GM19324 (cell line): ENCODE measurements at regions not wholly inside any gene's neighbourhood (a gene's known extent, or its start where the extent isn't known, plus 50 kb on each side); places are given as distances from the start of the nearest gene placed in this dataset.

ENCODE experiments used
- ATAC-seq: cut with Tn5 transposase; IDR thresholded peaks from one replicate; pipeline ENCODE4 v1.9.1; 2021; ENCODE audit warnings: mild to moderate bottlenecking, moderate library complexity; ENCODE audit not compliant: unreplicated experiment, low FRiP score

- no peak for ATAC-seq
Observed at GRCh38 chr4:19133315-19133714, 1111.8 kb upstream of the LCORL start.

DNA sequence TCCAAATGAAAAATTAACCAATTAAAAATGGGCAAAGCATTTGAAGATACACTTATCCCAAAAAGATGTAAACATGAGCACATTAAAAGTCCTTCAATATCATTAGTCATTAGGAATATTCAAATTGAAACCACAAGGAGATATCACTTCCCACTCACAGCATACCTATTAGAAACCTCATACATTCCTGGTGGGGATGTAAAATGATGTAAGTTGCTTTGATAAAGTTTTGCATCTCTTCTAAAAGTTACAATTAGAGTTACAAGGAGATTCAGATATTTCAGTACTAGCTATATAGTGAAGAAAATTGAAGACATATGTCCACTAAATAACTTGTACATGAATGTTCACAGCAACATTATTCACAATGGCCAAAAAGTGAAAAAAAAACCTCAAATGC lies 1109.3 kb upstream of the LCORL start:
- ATAC-seq: no peak

DNA sequence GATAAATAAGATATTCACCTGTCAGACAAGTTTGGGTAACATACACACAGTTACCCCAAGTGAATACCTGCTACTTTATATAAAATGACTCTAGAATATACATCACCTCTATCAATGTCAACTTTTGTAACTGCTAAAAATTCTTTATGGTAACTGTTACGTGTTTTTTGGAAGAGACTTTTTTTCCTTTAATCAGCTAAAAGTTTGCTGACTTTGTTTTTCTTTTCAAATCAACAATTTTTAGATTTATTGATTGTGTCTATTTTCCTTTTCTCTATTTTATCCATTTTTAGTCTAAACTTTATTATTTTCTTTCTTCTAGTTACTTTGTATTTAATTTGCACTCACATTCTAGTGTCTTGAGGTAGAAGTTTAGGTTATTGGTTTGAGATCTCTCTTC lies 1106.6 kb upstream of the LCORL start:
- ATAC-seq: no peak

GRCh38 chr4:19126903-19127302 lies 1105.3 kb upstream of the LCORL start:
- no peak for ATAC-seq

DNA sequence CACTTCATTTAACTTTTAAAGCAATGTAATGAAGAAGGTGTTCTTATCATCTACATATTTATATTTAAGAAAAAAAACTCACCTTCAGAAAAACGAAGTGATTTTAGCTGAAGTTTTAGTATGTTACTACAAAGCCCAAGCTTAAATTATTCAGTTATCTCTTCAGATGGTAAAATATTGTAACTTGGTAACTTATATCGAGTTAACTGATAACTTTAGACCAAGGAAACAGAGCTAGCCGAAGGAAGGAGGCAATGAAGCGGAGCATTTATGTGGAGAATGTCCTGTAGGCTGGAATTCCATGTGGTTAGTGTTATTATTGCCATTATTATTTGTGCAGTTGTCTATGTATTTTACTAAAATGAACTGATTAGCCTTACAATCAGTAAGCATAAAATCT lies 1102.1 kb upstream of the LCORL start:
- no peak for ATAC-seq

GRCh38 chr4:19119904-19120560 lies 1098.5 kb upstream of the LCORL start:
- ATAC-seq: no peak

- ATAC-seq: no peak
Observed at GRCh38 chr4:19117022-19117421, 1095.5 kb upstream of the LCORL start.

GRCh38 chr4:19104176-19104575 lies 1082.6 kb upstream of the LCORL start:
- no peak for ATAC-seq

DNA sequence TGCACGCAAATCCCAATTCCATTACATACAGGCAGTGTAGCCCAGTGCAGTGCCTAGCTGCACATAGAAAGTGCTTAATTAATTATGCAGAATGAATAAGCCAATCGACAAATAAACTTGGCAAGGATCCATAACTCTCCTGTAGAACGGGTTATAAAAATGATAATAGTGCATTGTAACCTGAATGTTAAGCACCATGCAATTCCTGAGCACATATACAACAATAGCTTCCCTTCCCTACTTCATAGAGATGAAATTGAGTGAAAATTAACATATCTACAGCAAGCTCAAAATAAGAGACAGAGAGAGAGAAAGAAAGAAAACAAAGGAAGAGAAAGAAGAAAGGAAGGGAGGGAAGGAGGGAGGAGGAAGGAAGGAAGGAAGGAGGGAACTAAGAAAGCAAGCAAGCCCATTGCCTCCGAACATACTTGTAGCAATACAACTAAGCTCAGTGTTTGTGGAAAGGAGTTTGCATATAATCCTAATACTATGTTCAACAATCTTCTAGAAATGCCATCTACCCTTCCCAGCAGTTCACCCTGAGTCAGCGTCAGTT lies 1074.0 kb upstream of the LCORL start:
- ATAC-seq: no peak

- no peak for ATAC-seq
Observed at GRCh38 chr4:19093951-19094350, 1072.4 kb upstream of the LCORL start.

DNA sequence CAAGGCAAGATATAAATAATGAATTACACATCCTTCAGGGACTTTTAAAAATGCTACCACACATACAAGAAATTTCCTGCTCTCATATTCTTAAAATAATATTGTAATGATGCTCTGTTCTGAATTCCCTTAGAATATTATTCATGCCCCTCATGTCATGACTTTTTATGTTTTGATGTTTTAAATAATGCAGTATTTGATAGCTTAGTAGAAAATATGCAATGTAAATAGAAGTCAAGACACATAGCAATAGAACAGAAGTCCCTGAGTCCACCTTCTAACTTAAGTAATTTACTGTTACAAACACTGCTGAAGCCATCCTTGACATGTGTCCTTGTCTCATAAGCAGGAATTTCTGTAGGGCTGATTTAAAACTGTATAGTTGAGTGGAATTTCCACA lies 1071.2 kb upstream of the LCORL start:
- no peak for ATAC-seq

GRCh38 chr4:19074036-19074435 lies 1052.5 kb upstream of the LCORL start:
- ATAC-seq: no peak

- ATAC-seq: no peak
Observed at GRCh38 chr4:19063662-19064061, 1042.1 kb upstream of the LCORL start.

GRCh38 chr4:19054916-19055315 lies 1033.4 kb upstream of the LCORL start:
- ATAC-seq: no peak

- no peak for ATAC-seq
Observed at GRCh38 chr4:19051831-19052230, 1030.3 kb upstream of the LCORL start.

GRCh38 chr4:19047279-19047880 lies 1025.8 kb upstream of the LCORL start:
- ATAC-seq: no peak

DNA sequence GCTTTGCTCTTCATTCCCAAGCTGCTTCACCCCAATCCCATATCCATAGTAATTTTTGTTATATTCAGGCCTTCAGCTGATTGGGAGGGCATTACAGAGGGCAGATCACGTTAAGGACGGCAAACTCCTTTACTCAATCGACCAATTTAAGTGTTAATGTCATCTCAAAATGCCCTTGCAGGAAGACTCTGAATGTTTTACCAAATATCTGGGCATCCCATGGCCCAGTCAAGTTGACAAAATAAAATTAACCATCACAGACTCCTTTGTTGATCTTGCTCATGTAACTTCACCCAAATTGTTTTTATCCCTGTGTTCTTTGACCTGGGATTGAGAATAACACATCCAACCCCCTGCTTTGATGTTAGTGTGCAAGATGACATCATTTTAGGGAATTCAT lies 1018.3 kb upstream of the LCORL start:
- no peak for ATAC-seq

DNA sequence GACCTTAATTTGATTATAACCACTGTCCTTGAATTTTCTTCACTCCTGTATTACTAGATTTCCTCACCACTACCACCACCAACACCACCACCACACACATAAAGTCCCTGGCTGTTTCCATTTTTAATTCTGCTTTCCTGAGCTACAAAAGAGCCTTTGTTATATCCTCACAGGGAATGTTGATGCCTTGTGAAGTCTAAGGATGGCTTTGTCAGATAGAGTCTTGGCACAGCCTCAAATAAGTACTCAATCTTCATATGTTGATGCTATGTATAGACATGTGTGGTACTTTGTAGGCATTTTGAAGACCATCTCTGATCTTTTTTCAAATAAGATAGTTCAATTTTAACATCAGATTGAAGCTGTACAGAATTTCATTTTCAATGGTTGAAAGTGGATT lies 1016.7 kb upstream of the LCORL start:
- no peak for ATAC-seq

DNA sequence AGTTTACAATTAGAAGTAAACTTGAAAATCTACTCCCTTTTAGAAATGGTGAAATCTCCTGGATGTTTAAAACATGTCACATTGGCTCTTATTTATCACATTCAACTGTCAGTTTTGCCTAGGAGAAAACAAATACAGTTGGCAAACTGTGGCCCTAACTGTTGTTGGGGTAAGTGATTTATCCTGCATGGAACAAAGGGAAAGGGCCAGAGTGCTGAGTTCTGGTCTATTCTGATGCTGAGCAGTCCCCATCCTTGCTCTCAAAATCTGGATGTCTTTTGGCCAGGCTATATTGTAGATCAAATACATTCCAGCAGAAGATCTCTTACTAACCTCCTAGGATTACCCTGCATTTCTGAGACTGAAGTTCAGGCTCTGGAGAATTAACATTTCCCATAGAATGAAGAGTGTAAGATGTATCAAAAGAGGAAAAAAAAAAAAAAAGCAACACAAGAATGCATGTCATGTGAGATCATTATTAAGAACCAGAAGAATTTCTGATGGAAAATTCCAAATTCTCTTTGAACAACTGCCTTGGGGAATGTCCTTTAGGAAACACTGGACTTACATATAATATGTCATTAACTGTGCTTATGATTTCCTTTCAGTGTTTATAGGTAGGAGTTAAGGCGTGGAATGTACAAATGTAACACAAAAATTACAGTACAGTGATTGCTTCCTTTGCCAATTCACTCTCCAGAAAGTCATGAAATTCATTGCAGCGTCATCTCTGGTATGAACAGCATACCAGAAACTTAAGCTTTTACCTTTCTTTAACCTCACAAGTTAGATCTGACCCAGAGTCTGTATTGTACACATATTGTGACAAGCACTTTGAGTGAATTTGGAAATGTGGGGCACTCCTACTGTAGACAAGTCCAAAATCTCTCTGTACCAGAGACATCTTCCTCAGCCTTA lies 1012.5 kb upstream of the LCORL start:
- no peak for ATAC-seq

GRCh38 chr4:19030536-19030935 lies 1009.0 kb upstream of the LCORL start:
- ATAC-seq: no peak

DNA sequence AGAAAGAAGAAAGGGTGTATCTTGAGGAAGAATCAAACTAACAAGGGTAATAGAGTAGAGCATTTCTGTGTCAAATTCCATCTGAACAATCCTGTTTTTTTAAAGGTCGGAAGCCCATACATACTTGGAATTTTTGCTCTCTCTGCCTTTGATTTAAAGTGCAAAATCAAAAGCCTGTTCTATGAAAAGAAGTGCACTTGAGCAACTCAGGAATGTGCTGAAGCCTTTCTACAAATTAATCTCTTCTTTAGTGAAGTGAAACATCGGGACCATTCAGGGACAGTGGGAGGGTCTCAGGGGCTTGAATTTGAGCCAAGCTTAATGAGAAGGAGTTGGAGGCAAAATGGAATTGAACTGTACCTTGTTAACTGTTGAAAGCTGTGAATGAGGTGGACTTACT lies 1008.5 kb upstream of the LCORL start:
- no peak for ATAC-seq
